Psoas muscle (tissue), 7 donors: ENCODE measurements at regions not wholly inside any gene's neighbourhood (a gene's known extent, or its start where the extent isn't known, plus 50 kb on each side); places are given as distances from the start of the nearest gene placed in this dataset.
"Not testable (repeated sequence)": the region's sequence is repeated elsewhere in the genome, so short reads cannot be mapped to it uniquely, and the experiment has no call there.

Experiments
- ATAC-seq, 4 donors: fragments of 200-7000 bp; cut with Tn5 transposase; one replicate each; pipeline ENCODE4 v1.9.1; 2020; ENCODE audit warnings: moderate library complexity in 3 of 4, mild to moderate bottlenecking in 2 of 4
- DNase-seq, 2 donors: peaks; one replicate each; pipeline ENCODE4 v3.0.0-alpha.2; 2020
- H3K27ac ChIP-seq: fragments of 200-600 bp; one replicate; pipeline ENCODE4 v1.8.0; 2022
- H3K27me3 ChIP-seq, 3 donors: fragments of 200-600 bp in 1 of 3; one replicate each; pipeline versions ENCODE4 v1.6.1 to v1.8.0; 2013 to 2022; ENCODE audit warnings: low read length in 2 of 3, mild to moderate bottlenecking in 2 of 3, moderate library complexity in 1 of 3; ENCODE audit not compliant: insufficient read depth in 3 of 3
- H3K36me3 ChIP-seq, 2 donors: fragments of 200-600 bp in 1 of 2; one replicate each; pipeline versions ENCODE4 v1.6.1 to v1.8.0; 2013 to 2022; ENCODE audit warnings: low read depth in 1 of 2, mild to moderate bottlenecking in 1 of 2, moderate library complexity in 1 of 2; ENCODE audit not compliant: insufficient read depth in 1 of 2
- H3K4me1 ChIP-seq: fragments of 200-600 bp; one replicate; pipeline ENCODE4 v1.8.0; 2022
- H3K4me3 ChIP-seq: fragments of 200-600 bp; one replicate; pipeline ENCODE4 v1.8.0; 2022; ENCODE audit warnings: mild to moderate bottlenecking
- H3K9me3 ChIP-seq: fragments of 200-600 bp; one replicate; pipeline ENCODE4 v1.8.0; 2022
- CTCF ChIP-seq: fragments of 200-600 bp; IDR thresholded peaks from one replicate; pipeline ENCODE4 v1.8.0; 2022; ENCODE audit warnings: antibody characterized with exemption
- WGBS, 3 donors: extraction: QIAGEN DNeasy Blood & Tissue Kit; methylation state at CpG; one replicate each; pipeline versions ENCODE4 v1.1.6 to v1.1.7; 2013; 5-methylcytosine and 5-hydroxymethylcytosine counted together
- intact Hi-C, 2 donors: fragments of 100-400 bp; cut with DNase I; formaldehyde crosslinking; loops; one replicate each; pipeline versions ENCODE4 v1.11.0 to v1.14.2; 2022
- donor health status: healthy with polysubstance abuse.
- donor health status: DM: no; HTN: no; CAD: no; lungs with moderate emphysema.
- donor health status: Bipolar disorder and iron deficiency.
- donor health status: healthy.
- donor health status: DM: yes; HTN: yes; CAD: no.
- donor health status: DM: no; HTN: no; CAD: no.
- donor health status: DM: yes; HTN: yes; CAD: no.

GRCh38 chr2:34806891-34807290 is 1207.8 kb upstream of the FAM98A start:
- no peaks in the 10 kb centered on the region for H3K36me3 ChIP-seq
- no peak for ATAC-seq

GRCh38 chr2:34806396-34806795 is 1207.3 kb upstream of the FAM98A start:
- Histone ChIP-seq H3K4me3 (no peak overlapping the region), H3K4me1 (no peaks in the 10 kb centered on the region), H3K27me3 (no peaks in the 10 kb centered on the region), H3K36me3 (no peaks in the 10 kb centered on the region), H3K27ac (no peak overlapping the region), H3K9me3 (no peaks in the 10 kb centered on the region)
- intact Hi-C loops: no loop called here
- no peak for ATAC-seq
- WGBS, 3 donors: 82 to 86% (median 83%) methylated on average over 3 of the region's 3 CpGs
- DNase-seq: no peak
- no peak for TF ChIP-seq CTCF

More at GRCh38 chr2:34806891-34807290, 1207.8 kb upstream of the FAM98A start:
- no peaks in the 10 kb centered on the region for H3K27me3 ChIP-seq
- DNase-seq: no peak
- no peak overlapping the region for H3K4me3 ChIP-seq
- no peaks in the 10 kb centered on the region for H3K9me3 ChIP-seq
- intact Hi-C loops: no loop called here
- no peaks in the 10 kb centered on the region for H3K4me1 ChIP-seq
- TF ChIP-seq CTCF: no peak
- H3K27ac ChIP-seq: no peak overlapping the region

GRCh38 chr2:34799556-34799955 is 1200.5 kb upstream of the FAM98A start:
- H3K4me1 ChIP-seq: no peaks in the 10 kb centered on the region
- H3K9me3 ChIP-seq: no peaks in the 10 kb centered on the region
- TF ChIP-seq CTCF: no peak
- no peaks in the 10 kb centered on the region for H3K36me3 ChIP-seq
- no peaks in the 10 kb centered on the region for H3K27me3 ChIP-seq
- H3K4me3 ChIP-seq: no peak overlapping the region
- ATAC-seq (no peak), DNase-seq (no peak)
- intact Hi-C loops: no loop called here
- H3K27ac ChIP-seq: no peak overlapping the region

GRCh38 chr2:34795586-34795985 is 1196.5 kb upstream of the FAM98A start:
- DNase-seq, H3K36me3 ChIP-seq, H3K4me1 ChIP-seq, H3K9me3 ChIP-seq, H3K4me3 ChIP-seq, H3K27ac ChIP-seq, H3K27me3 ChIP-seq, ATAC-seq, intact Hi-C loops: not testable (repeated sequence)
- WGBS, 3 donors: 67 to 76% (median 70%) methylated on average over 5 of the region's 5 CpGs

- intact Hi-C loops: no loop called here
- ATAC-seq: no peak
- Histone ChIP-seq H3K4me1 (no peaks in the 10 kb centered on the region), H3K27ac (no peak overlapping the region), H3K9me3 (no peaks in the 10 kb centered on the region), H3K27me3 (no peaks in the 10 kb centered on the region), H3K36me3 (no peaks in the 10 kb centered on the region), H3K4me3 (no peak overlapping the region)
- WGBS, 3 donors: 14 to 32% (median 25%) methylated on average over 4 of the region's 4 CpGs
- no peak for TF ChIP-seq CTCF
- no peak for DNase-seq
These were observed 1190.1 kb upstream of the FAM98A start for GRCh38 chr2:34789169-34789568.
